ENCODE measurements at regions not wholly inside any gene's neighbourhood (a gene's known extent, or its start where the extent isn't known, plus 50 kb on each side); places are given as distances from the start of the nearest gene placed in this dataset.

GRCh38 chr3:21331857-21332256, 419.2 kb downstream of the ZNF385D start:
- Mint-ChIP-seq H3K4me3 (no peak overlapping the region), H3K27me3 (ENCODE audit: insufficient read depth, low read depth) (no peaks in the 10 kb centered on the region), H3K4me1 (peaks cover 2% of the 10 kb centered on the region), H3K9me3 (no peaks in the 10 kb centered on the region), H3K36me3 (no peaks in the 10 kb centered on the region), H3K27ac (no peak overlapping the region)
- Histone ChIP-seq H3K4me2 (no peak overlapping the region), H3F3A (ENCODE audit: low read depth) (no peaks in the 10 kb centered on the region), H3K27me3 (no peaks in the 10 kb centered on the region), H3K9me3 (ENCODE audit: low read depth) (no peaks in the 10 kb centered on the region), H3K27ac (no peak overlapping the region), H3K9ac (no peak overlapping the region), H3K36me3 (no peaks in the 10 kb centered on the region), H3K79me2 (ENCODE audit: low read depth) (no peaks in the 10 kb centered on the region), H4K20me1 (ENCODE audit: low read depth) (no peaks in the 10 kb centered on the region), H3K4me3 (no peak overlapping the region), H3K4me1 (peaks cover 5% of the 10 kb centered on the region), H2AFZ (replicated peaks) (no peak overlapping the region)
- no peak for DNase-seq (ENCODE audit: low spot score)
- TF ChIP-seq EZH2phosphoT487 (IDR thresholded peaks at IDR 0.05): no peak

- Histone ChIP-seq H3K27me3 (no peaks in the 10 kb centered on the region), H3K9me3 (ENCODE audit: low read depth) (no peaks in the 10 kb centered on the region), H3K27ac (no peak overlapping the region), H4K20me1 (ENCODE audit: low read depth) (no peaks in the 10 kb centered on the region), H2AFZ (replicated peaks) (no peak overlapping the region), H3K9ac (no peak overlapping the region), H3K79me2 (ENCODE audit: low read depth) (no peaks in the 10 kb centered on the region), H3K4me2 (no peak overlapping the region), H3K4me3 (no peak overlapping the region), H3K36me3 (no peaks in the 10 kb centered on the region), H3K4me1 (peaks cover 10% of the 10 kb centered on the region), H3F3A (ENCODE audit: low read depth) (no peaks in the 10 kb centered on the region)
- Mint-ChIP-seq H3K27ac (no peak overlapping the region), H3K36me3 (no peaks in the 10 kb centered on the region), H3K27me3 (ENCODE audit: insufficient read depth, low read depth) (no peaks in the 10 kb centered on the region), H3K4me3 (no peak overlapping the region), H3K9me3 (no peaks in the 10 kb centered on the region), H3K4me1 (peaks cover 6% of the 10 kb centered on the region)
- DNase-seq (ENCODE audit: low spot score): no peak
- TF ChIP-seq EZH2 (IDR thresholded peaks at IDR 0.05) (no peak), EZH2phosphoT487 (IDR thresholded peaks at IDR 0.05) (no peak), CTCF (IDR thresholded peaks at IDR 0.05) (no peak)
Observed at GRCh38 chr3:21331321-21331720, 419.7 kb downstream of the ZNF385D start.

DNA sequence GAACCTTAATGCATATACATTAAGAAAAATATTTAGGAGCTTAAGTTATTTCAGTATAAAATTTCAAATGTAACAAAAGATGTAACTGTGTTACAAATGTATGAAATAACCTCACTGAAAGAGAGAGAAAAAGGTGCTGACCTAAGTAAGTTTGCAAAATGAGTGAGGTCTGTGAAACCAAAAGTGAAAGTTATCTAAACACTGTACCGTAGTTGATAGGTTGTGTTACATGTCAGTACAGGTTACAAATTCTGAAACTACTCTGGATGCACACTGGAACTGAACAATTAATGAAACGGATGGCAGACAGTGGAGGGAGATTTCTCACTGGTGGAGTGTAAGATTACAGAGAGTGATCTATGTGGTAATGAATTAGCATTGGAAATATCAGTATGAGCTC, 420.7 kb downstream of the ZNF385D start:
- Histone ChIP-seq H3K4me3 (no peak overlapping the region), H3K9ac (no peak overlapping the region), H4K20me1 (ENCODE audit: low read depth) (no peaks in the 10 kb centered on the region), H3F3A (ENCODE audit: low read depth) (no peaks in the 10 kb centered on the region), H3K4me2 (no peak overlapping the region), H3K4me1 (peaks cover 13% of the 10 kb centered on the region), H3K79me2 (ENCODE audit: low read depth) (no peaks in the 10 kb centered on the region), H3K27me3 (no peaks in the 10 kb centered on the region), H2AFZ (replicated peaks) (no peak overlapping the region), H3K36me3 (no peaks in the 10 kb centered on the region), H3K9me3 (ENCODE audit: low read depth) (no peaks in the 10 kb centered on the region), H3K27ac (no peak overlapping the region)
- Mint-ChIP-seq H3K4me3 (no peak overlapping the region), H3K36me3 (no peaks in the 10 kb centered on the region), H3K27me3 (ENCODE audit: insufficient read depth, low read depth) (no peaks in the 10 kb centered on the region), H3K4me1 (peaks cover 6% of the 10 kb centered on the region), H3K27ac (no peak overlapping the region), H3K9me3 (no peaks in the 10 kb centered on the region)
- no peak for DNase-seq (ENCODE audit: low spot score)
- no peak for TF ChIP-seq EZH2 (IDR thresholded peaks at IDR 0.05)
- no peak for TF ChIP-seq CTCF (IDR thresholded peaks at IDR 0.05)
- no peak for TF ChIP-seq EZH2phosphoT487 (IDR thresholded peaks at IDR 0.05)

DNA sequence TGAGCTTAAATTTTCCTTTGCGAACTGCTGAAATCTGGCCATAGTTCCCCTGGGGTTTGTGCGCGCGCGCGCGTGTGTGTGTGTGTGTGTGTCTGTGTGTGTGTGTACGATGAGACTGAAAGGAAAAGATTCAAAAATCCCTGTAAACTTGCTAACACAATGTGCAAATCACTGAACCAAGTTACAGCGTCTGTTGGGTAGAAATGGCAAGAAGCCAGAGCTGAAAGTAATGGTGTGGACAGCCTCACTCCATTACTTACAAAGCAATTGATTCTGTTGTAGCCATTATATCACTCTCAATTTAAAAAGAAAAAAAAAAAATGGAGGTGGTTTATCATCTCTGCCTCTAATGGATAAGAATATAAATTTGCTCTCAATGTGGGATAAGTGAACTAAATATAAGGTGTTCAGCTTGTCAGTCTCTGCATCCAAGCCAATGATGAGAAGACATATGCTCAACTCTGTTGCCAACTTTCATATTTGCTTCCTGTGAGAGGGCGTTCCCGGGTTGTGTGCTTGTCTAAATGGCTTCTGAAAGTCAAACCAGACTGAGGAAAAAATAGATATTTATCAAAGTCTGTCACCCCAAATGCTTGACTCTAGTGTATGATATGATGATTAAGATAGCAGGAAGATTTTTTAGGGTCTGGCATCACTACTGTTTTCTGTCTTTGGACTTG, 422.2 kb downstream of the ZNF385D start:
- Histone ChIP-seq H3K9me3 (ENCODE audit: low read depth) (no peaks in the 10 kb centered on the region), H3F3A (ENCODE audit: low read depth) (no peaks in the 10 kb centered on the region), H3K4me1 (peaks cover 13% of the 10 kb centered on the region), H2AFZ (replicated peaks) (no peak overlapping the region), H3K27ac (no peak overlapping the region), H3K4me2 (no peak overlapping the region), H3K36me3 (no peaks in the 10 kb centered on the region), H3K9ac (no peak overlapping the region), H3K27me3 (no peaks in the 10 kb centered on the region), H3K79me2 (ENCODE audit: low read depth) (no peaks in the 10 kb centered on the region), H4K20me1 (ENCODE audit: low read depth) (no peaks in the 10 kb centered on the region), H3K4me3 (no peak overlapping the region)
- Mint-ChIP-seq H3K36me3 (no peaks in the 10 kb centered on the region), H3K9me3 (no peaks in the 10 kb centered on the region), H3K4me1 (peaks cover 6% of the 10 kb centered on the region), H3K27me3 (ENCODE audit: insufficient read depth, low read depth) (no peaks in the 10 kb centered on the region), H3K4me3 (no peak overlapping the region), H3K27ac (no peak overlapping the region)
- no peak for TF ChIP-seq EZH2phosphoT487 (IDR thresholded peaks at IDR 0.05)
- no peak for TF ChIP-seq EZH2 (IDR thresholded peaks at IDR 0.05)
- TF ChIP-seq CTCF (IDR thresholded peaks at IDR 0.05): no peak
- DNase-seq (ENCODE audit: low spot score): no peak
